ENCODE measurements at regions not wholly inside any gene's neighbourhood (a gene's known extent, or its start where the extent isn't known, plus 50 kb on each side); places are given as distances from the start of the nearest gene placed in this dataset.

GRCh38 chr5:85646036-85646435 lies 971.7 kb upstream of the COX7C start:
- TF ChIP-seq POLR2AphosphoS5 (IDR thresholded peaks at IDR 0.05) (no peak), POLR2A (IDR thresholded peaks at IDR 0.05) (no peak), CTCF (IDR thresholded peaks at IDR 0.05) (no peak), EP300 (IDR thresholded peaks at IDR 0.05) (no peak)
